Mesendoderm (in vitro differentiated cells): ENCODE measurements at regions not wholly inside any gene's neighbourhood (a gene's known extent, or its start where the extent isn't known, plus 50 kb on each side); places are given as distances from the start of the nearest gene placed in this dataset.

ENCODE experiments used
- DNase-seq: peaks from one replicate; pipeline ENCODE4 v3.0.0; 2013
- H2AK5ac ChIP-seq: 2 replicates; pipeline ENCODE4 v1.6.1; 2013; ENCODE audit warnings: low read length, inconsistent platforms
- H2BK120ac ChIP-seq: 2 replicates; pipeline ENCODE4 v1.6.1; 2013; ENCODE audit warnings: low read depth, mild to moderate bottlenecking, low read length, moderate library complexity, mixed read lengths
- H2BK15ac ChIP-seq: replicated peaks from 2 replicates; pipeline ENCODE4 v1.6.1; 2013; ENCODE audit warnings: low read depth, mild to moderate bottlenecking, moderate library complexity
- H2BK5ac ChIP-seq: 2 replicates; pipeline ENCODE4 v1.6.1; 2013; ENCODE audit warnings: low read length, inconsistent platforms
- H3K18ac ChIP-seq: 2 replicates; pipeline ENCODE4 v1.6.1; 2013; ENCODE audit warnings: mild to moderate bottlenecking, low read length, mixed read lengths
- H3K23ac ChIP-seq: one replicate; pipeline ENCODE4 v1.6.1; 2013; ENCODE audit warnings: low read length
- H3K27ac ChIP-seq: 2 replicates; pipeline ENCODE4 v1.5.1; 2013; ENCODE audit warnings: low read depth, mild to moderate bottlenecking, inconsistent platforms, low read length, moderate library complexity
- H3K27me3 ChIP-seq: 2 replicates; pipeline ENCODE4 v1.6.1; 2013; ENCODE audit warnings: low read length, control low read depth, mild to moderate bottlenecking, inconsistent platforms; ENCODE audit not compliant: insufficient read depth, poor library complexity
- H3K36me3 ChIP-seq: 2 replicates; pipeline ENCODE4 v1.6.1; 2013; ENCODE audit warnings: low read length, inconsistent platforms; ENCODE audit not compliant: control insufficient read depth, insufficient read depth
- H3K4ac ChIP-seq: one replicate; pipeline ENCODE4 v1.6.1; 2013; ENCODE audit warnings: low read depth, mild to moderate bottlenecking, low read length, moderate library complexity
- H3K4me1 ChIP-seq: 2 replicates; pipeline ENCODE4 v1.6.1; 2013; ENCODE audit warnings: low read depth, low read length, inconsistent platforms; ENCODE audit not compliant: control insufficient read depth
- H3K4me2 ChIP-seq: 2 replicates; pipeline ENCODE4 v1.6.1; 2013; ENCODE audit warnings: low read length
- H3K4me3 ChIP-seq: 2 replicates; pipeline ENCODE4 v1.5.1; 2013; ENCODE audit warnings: mild to moderate bottlenecking, low read length
- H3K56ac ChIP-seq: one replicate; pipeline ENCODE4 v1.6.1; 2013; ENCODE audit warnings: low read length
- H3K79me1 ChIP-seq: 2 replicates; pipeline ENCODE4 v1.6.1; 2013; ENCODE audit warnings: low read length, inconsistent platforms
- H3K79me2 ChIP-seq: 2 replicates; pipeline ENCODE4 v1.6.1; 2013; ENCODE audit warnings: mild to moderate bottlenecking, low read length; ENCODE audit not compliant: control insufficient read depth, insufficient read depth
- H3K9ac ChIP-seq: 2 replicates; pipeline ENCODE4 v1.6.1; 2013; ENCODE audit warnings: low read length, inconsistent platforms
- H4K5ac ChIP-seq: one replicate; pipeline ENCODE4 v1.6.1; 2013; ENCODE audit warnings: low read length
- H4K8ac ChIP-seq: one replicate; pipeline ENCODE4 v1.6.1; 2013; ENCODE audit warnings: low read depth, mild to moderate bottlenecking, control low read depth, low read length, moderate library complexity
- whole genome bisulfite sequencing: extraction: QIAGEN DNeasy Blood & Tissue Kit; methylation state at CpG from one replicate; pipeline ENCODE4 v1.1.7; 2013; ENCODE audit warnings: low lambda C conversion rate, missing lambda C conversion rate; ENCODE audit not compliant: insufficient coverage; ENCODE audit errors: extremely low coverage; 5-methylcytosine and 5-hydroxymethylcytosine counted together

DNA sequence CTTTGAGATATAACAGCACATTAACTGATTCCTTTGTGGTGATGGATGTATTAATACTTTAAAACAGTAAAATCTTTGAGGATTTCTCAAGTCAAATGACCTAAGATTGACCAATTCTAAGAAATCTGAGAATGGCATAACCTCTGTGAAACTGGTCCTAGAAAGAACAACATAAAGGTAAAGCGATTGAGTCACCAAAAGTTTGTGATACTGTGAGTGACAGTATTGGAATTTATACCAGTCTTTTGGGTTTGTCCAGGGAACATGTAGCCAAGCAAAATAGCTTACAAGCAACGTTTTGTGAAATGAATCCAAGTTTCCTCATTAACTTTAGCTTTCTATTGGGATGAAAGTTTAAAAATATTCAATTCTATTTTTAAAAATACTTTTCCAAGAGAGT is 157.4 kb upstream of the TMEM196 start:
- no peak overlapping the region for H3K27ac ChIP-seq
- no peak overlapping the region for H2BK15ac ChIP-seq
- H3K79me2 ChIP-seq: no peaks in the 10 kb centered on the region
- no peak overlapping the region for H3K23ac ChIP-seq
- H4K5ac ChIP-seq: no peak overlapping the region
- H3K56ac ChIP-seq: no peak overlapping the region
- no peak overlapping the region for H2AK5ac ChIP-seq
- H3K18ac ChIP-seq: no peak overlapping the region
- no peak overlapping the region for H3K9ac ChIP-seq
- no peak overlapping the region for H3K4me2 ChIP-seq
- H3K36me3 ChIP-seq: no peaks in the 10 kb centered on the region
- no peak overlapping the region for H3K4me3 ChIP-seq
- no CpG with 5 or more reads among the region's 2 CpGs for WGBS
- H3K27me3 ChIP-seq: no peaks in the 10 kb centered on the region
- H2BK120ac ChIP-seq: no peak overlapping the region
- H3K79me1 ChIP-seq: no peaks in the 10 kb centered on the region
- H2BK5ac ChIP-seq: no peak overlapping the region
- H3K4ac ChIP-seq: no peak overlapping the region
- DNase-seq: no peak
- no peaks in the 10 kb centered on the region for H3K4me1 ChIP-seq
- H4K8ac ChIP-seq: no peak overlapping the region

DNA sequence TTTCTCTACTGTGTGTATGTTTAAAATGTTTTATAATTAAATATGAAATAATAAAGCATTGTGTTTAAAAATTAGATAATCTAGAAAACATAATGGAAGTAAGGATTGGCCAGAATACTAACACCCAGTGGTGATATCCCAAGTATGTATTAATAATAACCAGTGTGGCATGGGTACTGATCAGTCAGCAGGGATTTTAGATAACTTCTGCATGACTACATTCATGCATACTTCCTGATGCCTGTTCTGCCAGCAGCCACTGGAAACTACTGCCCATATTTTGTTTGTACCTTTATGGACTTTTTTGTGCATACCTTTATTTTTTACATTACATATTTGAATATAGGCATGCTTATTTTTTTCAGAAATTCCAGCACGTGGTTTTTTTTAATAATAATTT is 156.6 kb upstream of the TMEM196 start:
- no peak overlapping the region for H3K27ac ChIP-seq
- H3K18ac ChIP-seq: no peak overlapping the region
- H3K27me3 ChIP-seq: no peaks in the 10 kb centered on the region
- no peaks in the 10 kb centered on the region for H3K36me3 ChIP-seq
- H3K9ac ChIP-seq: no peak overlapping the region
- no peak overlapping the region for H2BK15ac ChIP-seq
- H3K4me1 ChIP-seq: no peaks in the 10 kb centered on the region
- H2BK5ac ChIP-seq: no peak overlapping the region
- no peak overlapping the region for H3K56ac ChIP-seq
- no CpG with 5 or more reads among the region's 1 CpG for WGBS
- no peak overlapping the region for H2BK120ac ChIP-seq
- H3K4ac ChIP-seq: no peak overlapping the region
- no peak overlapping the region for H3K4me3 ChIP-seq
- no peak overlapping the region for H2AK5ac ChIP-seq
- H3K79me2 ChIP-seq: no peaks in the 10 kb centered on the region
- no peak for DNase-seq
- H4K5ac ChIP-seq: no peak overlapping the region
- H3K4me2 ChIP-seq: no peak overlapping the region
- no peak overlapping the region for H4K8ac ChIP-seq
- H3K23ac ChIP-seq: no peak overlapping the region
- H3K79me1 ChIP-seq: no peaks in the 10 kb centered on the region

DNA sequence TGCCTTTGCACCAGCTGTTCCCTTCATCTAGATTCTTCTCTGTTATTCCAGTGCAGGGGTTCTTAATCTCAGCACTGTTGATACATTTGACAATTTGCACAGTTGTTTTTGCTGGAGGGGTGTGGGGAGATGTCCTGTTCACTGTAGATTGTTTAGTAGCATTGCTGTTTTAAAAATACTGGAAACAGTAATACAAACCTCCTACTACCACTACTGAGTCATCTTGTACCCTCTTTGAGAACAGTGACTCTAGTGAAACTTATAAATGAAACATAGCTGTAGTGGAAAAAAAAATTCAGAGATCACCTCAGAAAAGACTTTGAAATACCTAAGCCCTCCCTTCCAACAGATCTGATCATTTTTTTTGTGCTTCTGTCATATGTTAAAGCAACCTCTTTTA is 154.8 kb upstream of the TMEM196 start:
- H3K79me2 ChIP-seq: no peaks in the 10 kb centered on the region
- H2AK5ac ChIP-seq: no peak overlapping the region
- H3K4me1 ChIP-seq: no peaks in the 10 kb centered on the region
- H3K27me3 ChIP-seq: no peaks in the 10 kb centered on the region
- DNase-seq: no peak
- H2BK120ac ChIP-seq: no peak overlapping the region
- H3K36me3 ChIP-seq: no peaks in the 10 kb centered on the region
- H3K79me1 ChIP-seq: no peaks in the 10 kb centered on the region
- H2BK5ac ChIP-seq: no peak overlapping the region
- no peak overlapping the region for H4K5ac ChIP-seq
- H4K8ac ChIP-seq: no peak overlapping the region
- H3K18ac ChIP-seq: no peak overlapping the region
- H3K4me3 ChIP-seq: no peak overlapping the region
- no peak overlapping the region for H3K56ac ChIP-seq
- H3K23ac ChIP-seq: no peak overlapping the region
- no peak overlapping the region for H3K4ac ChIP-seq
- H3K4me2 ChIP-seq: no peak overlapping the region
- no peak overlapping the region for H2BK15ac ChIP-seq
- H3K27ac ChIP-seq: no peak overlapping the region
- H3K9ac ChIP-seq: no peak overlapping the region

DNA sequence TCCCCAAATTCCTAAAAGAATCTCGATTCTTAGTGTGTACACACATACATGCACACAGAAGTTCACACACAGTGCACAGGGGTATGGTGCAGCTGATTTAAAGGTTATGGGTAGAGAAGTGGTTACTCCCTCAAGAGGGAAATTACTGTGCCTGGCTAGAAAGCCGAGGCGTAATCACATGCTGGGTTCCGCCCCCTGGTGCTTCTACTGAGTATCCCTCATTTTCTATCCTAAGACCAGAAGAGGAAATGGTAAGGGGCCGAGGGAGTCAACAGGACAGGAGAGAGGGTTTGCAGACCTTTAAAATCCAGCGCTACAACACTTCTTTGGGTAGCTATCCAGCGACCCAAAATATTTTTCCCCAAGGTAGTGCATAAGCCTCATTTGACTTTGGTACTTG is 147.3 kb upstream of the TMEM196 start:
- Histone ChIP-seq H2BK120ac (no peak overlapping the region), H3K4me3 (no peak overlapping the region), H4K8ac (no peak overlapping the region), H2AK5ac (no peak overlapping the region), H2BK5ac (no peak overlapping the region), H3K79me1 (no peaks in the 10 kb centered on the region), H3K79me2 (no peaks in the 10 kb centered on the region), H3K4ac (no peak overlapping the region), H3K9ac (no peak overlapping the region), H3K36me3 (no peaks in the 10 kb centered on the region), H3K27ac (no peak overlapping the region), H3K4me1 (peaks cover 3% of the 10 kb centered on the region), H4K5ac (no peak overlapping the region), H3K4me2 (no peak overlapping the region), H3K18ac (no peak overlapping the region), H3K23ac (no peak overlapping the region), H3K27me3 (no peaks in the 10 kb centered on the region), H3K56ac (no peak overlapping the region), H2BK15ac (no peak overlapping the region)
- peak; percentile 42 for DNase-seq
- no CpG with 5 or more reads among the region's 7 CpGs for WGBS

DNA sequence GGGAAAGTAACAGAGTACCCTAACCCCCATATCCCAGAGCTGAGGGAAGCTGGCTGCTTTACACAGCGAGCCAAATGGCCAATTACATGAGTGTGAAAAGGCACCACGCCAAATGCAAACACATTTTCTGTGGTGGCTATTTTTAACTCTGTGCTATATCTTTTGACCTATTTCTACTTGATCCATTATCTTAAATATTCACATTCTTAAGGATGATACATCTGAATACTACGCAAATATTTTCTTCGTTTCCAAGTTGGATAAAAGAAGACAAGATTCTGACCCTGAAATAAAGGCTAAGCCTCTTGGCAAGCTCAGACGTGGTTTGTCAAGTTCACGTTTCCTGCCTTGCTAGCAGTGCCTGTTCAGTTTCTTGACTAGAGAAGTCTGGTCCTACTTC is 146.7 kb upstream of the TMEM196 start:
- no peak overlapping the region for H3K23ac ChIP-seq

DNA sequence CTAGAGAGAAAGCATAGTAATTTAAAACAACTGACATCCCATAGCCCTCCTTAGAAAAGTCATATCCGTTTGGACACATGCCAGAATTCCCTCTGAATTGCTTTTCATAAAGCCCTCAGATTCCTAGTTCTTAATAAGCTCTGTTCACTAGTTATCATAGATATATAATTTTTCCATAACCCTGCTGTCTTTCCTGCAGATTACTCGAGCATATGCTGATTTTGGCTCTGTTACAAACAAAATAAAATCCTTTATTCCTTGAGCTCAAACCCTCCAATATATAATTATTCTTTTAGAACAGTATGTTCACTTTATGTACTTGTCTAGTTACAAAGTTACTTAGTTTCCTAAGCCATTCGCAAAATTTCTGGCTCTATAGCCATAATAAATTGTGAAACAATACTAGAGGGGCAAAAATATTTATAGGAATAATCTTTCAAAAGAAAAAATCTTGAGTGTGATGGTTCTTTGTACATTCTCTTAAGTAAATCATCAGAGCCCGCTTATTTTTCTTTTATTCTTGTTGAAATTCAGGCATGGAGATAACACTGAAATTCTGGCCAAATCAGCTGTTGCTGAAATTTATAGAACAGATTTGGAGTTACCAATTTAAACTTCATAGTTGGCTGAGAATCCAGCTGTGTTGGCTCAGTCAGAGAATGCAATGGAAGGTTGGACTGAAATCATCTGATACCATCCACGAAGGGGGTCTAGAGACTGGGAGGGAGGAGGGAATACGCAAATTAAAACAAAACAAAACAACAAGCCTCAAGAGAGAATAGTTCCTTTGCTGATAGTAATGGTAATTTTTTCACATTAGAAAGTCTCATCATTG is 146.1 kb upstream of the TMEM196 start:
- Histone ChIP-seq H2AK5ac (no peak overlapping the region), H3K79me2 (no peaks in the 10 kb centered on the region), H3K23ac (no peak overlapping the region), H2BK5ac (no peak overlapping the region), H3K4me3 (no peak overlapping the region), H3K56ac (no peak overlapping the region), H2BK120ac (no peak overlapping the region), H3K27ac (no peak overlapping the region), H3K18ac (no peak overlapping the region), H3K27me3 (no peaks in the 10 kb centered on the region), H3K79me1 (no peaks in the 10 kb centered on the region), H4K5ac (no peak overlapping the region), H3K9ac (no peak overlapping the region), H3K4me1 (peaks cover 3% of the 10 kb centered on the region), H2BK15ac (no peak overlapping the region), H3K4me2 (no peak overlapping the region), H3K4ac (no peak overlapping the region), H4K8ac (no peak overlapping the region), H3K36me3 (no peaks in the 10 kb centered on the region)
- peak; percentile 15 for DNase-seq
- no CpG with 5 or more reads among the region's 6 CpGs for WGBS

More for the DNA sequence above, 146.7 kb upstream of the TMEM196 start:
- Histone ChIP-seq H4K8ac (no peak overlapping the region), H2AK5ac (no peak overlapping the region), H3K9ac (no peak overlapping the region), H3K18ac (no peak overlapping the region), H3K4me1 (peaks cover 3% of the 10 kb centered on the region), H3K27me3 (no peaks in the 10 kb centered on the region), H3K36me3 (no peaks in the 10 kb centered on the region), H3K4me3 (no peak overlapping the region), H4K5ac (no peak overlapping the region), H3K4me2 (no peak overlapping the region), H3K27ac (no peak overlapping the region), H3K79me2 (no peaks in the 10 kb centered on the region), H3K79me1 (no peaks in the 10 kb centered on the region), H2BK120ac (no peak overlapping the region), H3K56ac (no peak overlapping the region), H2BK5ac (no peak overlapping the region), H2BK15ac (no peak overlapping the region), H3K4ac (no peak overlapping the region)
- DNase-seq: peak; percentile 34
- no CpG with 5 or more reads among the region's 6 CpGs for WGBS
